Natural killer cell (primary cell): ENCODE measurements at regions not wholly inside any gene's neighbourhood (a gene's known extent, or its start where the extent isn't known, plus 50 kb on each side); places are given as distances from the start of the nearest gene placed in this dataset.

Experiments used
- ATAC-seq, 3 donors: fragments of 150-1000 bp in 2 of 3; fragments of 200-7000 bp in 1 of 3; cut with Tn5 transposase; 1 replicate in 1 of 3; 2 replicates in 2 of 3; pipeline ENCODE4 v1.10.0; 2021; ENCODE audit warnings: mild to moderate bottlenecking in 2 of 3, moderate library complexity in 2 of 3
- DNase-seq, 2 donors: peaks; one replicate each; pipeline versions ENCODE4 v3.0.0 to v3.0.0-alpha.2; 2013 to 2021; ENCODE audit warnings: mixed read lengths in 1 of 2
- H3K27ac ChIP-seq: one replicate; pipeline ENCODE4 v1.5.1; 2013; ENCODE audit warnings: mild to moderate bottlenecking, low read length
- H3K27me3 ChIP-seq: one replicate; pipeline ENCODE4 v1.6.1; 2013; ENCODE audit warnings: low read length; ENCODE audit not compliant: control insufficient read depth, insufficient read depth
- H3K36me3 ChIP-seq: one replicate; pipeline ENCODE4 v1.6.1; 2013; ENCODE audit warnings: low read length; ENCODE audit not compliant: control insufficient read depth, insufficient read depth
- H3K4me1 ChIP-seq: one replicate; pipeline ENCODE4 v1.6.1; 2013; ENCODE audit warnings: low read length; ENCODE audit not compliant: control insufficient read depth, insufficient read depth
- H3K4me3 ChIP-seq: one replicate; pipeline ENCODE4 v1.5.1; 2013; ENCODE audit warnings: low read length
- H3K9me3 ChIP-seq: one replicate; pipeline ENCODE4 v1.6.1; 2013; ENCODE audit warnings: low read length; ENCODE audit not compliant: control insufficient read depth, insufficient read depth
- H3K27ac Mint-ChIP-seq, 2 donors: one replicate each; pipeline ENCODE4 v1.8.0; 2022; ENCODE audit warnings: mild to moderate bottlenecking in 2 of 2, mixed read lengths in 2 of 2, moderate library complexity in 1 of 2
- H3K27me3 Mint-ChIP-seq, 2 donors: one replicate each; pipeline ENCODE4 v1.8.0; 2022; ENCODE audit warnings: low read depth in 2 of 2, mixed read lengths in 2 of 2
- H3K36me3 Mint-ChIP-seq: one replicate; pipeline ENCODE4 v1.8.0; 2022; ENCODE audit warnings: mixed read lengths
- H3K4me1 Mint-ChIP-seq, 2 donors: one replicate each; pipeline ENCODE4 v1.8.0; 2022; ENCODE audit warnings: mixed read lengths in 2 of 2
- H3K4me3 Mint-ChIP-seq: one replicate; pipeline ENCODE4 v1.8.0; 2022; ENCODE audit warnings: mild to moderate bottlenecking, moderate library complexity, mixed read lengths
- H3K9me3 Mint-ChIP-seq, 2 donors: one replicate each; pipeline ENCODE4 v1.8.0; 2022; ENCODE audit warnings: mixed read lengths in 2 of 2
- WGBS: methylation state at CpG from one replicate; pipeline ENCODE4 v1.1.7; 2013; ENCODE audit warnings: missing lambda C conversion rate; ENCODE audit not compliant: insufficient coverage; 5-methylcytosine and 5-hydroxymethylcytosine counted together
- intact Hi-C: fragments of 100-400 bp; cut with micrococcal nuclease; formaldehyde crosslinking; loops from one replicate; pipeline ENCODE4 v1.14.2; 2022
- TF ChIP-seq, protein P1 (sequence below): fragments of 200-600 bp; IDR thresholded peaks from one replicate; pipeline ENCODE4 v1.8.0; 2022; ENCODE audit warnings: antibody characterized with exemption

DNA sequence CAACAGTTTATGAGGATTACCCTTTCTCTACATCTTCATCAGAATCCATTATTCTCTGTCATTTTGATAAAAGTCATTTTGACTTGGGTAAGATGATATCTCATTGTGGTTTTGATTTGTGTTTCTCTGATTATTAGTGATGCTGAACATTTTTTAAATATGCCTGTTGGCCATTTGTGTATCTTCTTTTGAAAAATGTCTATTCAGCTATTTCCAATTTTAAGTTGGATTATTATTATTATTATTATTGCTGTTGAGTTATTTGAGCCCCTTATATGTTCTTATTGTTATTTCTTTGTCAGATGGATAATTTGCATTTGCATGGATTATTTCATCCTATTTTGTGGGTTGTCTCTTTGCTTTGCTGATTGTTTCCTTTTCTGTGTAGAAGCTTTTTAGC lies 421.2 kb upstream of the LMCD1 start:
- H3K4me1 Mint-ChIP-seq: no peaks in the 10 kb centered on the region
- Histone ChIP-seq H3K36me3 (no peaks in the 10 kb centered on the region), H3K4me1 (no peaks in the 10 kb centered on the region), H3K27ac (no peak overlapping the region), H3K4me3 (no peak overlapping the region), H3K27me3 (no peaks in the 10 kb centered on the region), H3K9me3 (no peaks in the 10 kb centered on the region)
- TF ChIP-seq, protein P1, sequence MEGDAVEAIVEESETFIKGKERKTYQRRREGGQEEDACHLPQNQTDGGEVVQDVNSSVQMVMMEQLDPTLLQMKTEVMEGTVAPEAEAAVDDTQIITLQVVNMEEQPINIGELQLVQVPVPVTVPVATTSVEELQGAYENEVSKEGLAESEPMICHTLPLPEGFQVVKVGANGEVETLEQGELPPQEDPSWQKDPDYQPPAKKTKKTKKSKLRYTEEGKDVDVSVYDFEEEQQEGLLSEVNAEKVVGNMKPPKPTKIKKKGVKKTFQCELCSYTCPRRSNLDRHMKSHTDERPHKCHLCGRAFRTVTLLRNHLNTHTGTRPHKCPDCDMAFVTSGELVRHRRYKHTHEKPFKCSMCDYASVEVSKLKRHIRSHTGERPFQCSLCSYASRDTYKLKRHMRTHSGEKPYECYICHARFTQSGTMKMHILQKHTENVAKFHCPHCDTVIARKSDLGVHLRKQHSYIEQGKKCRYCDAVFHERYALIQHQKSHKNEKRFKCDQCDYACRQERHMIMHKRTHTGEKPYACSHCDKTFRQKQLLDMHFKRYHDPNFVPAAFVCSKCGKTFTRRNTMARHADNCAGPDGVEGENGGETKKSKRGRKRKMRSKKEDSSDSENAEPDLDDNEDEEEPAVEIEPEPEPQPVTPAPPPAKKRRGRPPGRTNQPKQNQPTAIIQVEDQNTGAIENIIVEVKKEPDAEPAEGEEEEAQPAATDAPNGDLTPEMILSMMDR: no peak
- H3K27me3 Mint-ChIP-seq: peaks cover 0 to 8% of the 10 kb centered on the region in 2 donors
- H3K4me3 Mint-ChIP-seq: no peak overlapping the region
- DNase-seq (no peak), ATAC-seq (no peak)
- H3K36me3 Mint-ChIP-seq: no peaks in the 10 kb centered on the region
- H3K27ac Mint-ChIP-seq: no peak overlapping the region
- intact Hi-C loops: no loop called here
- peaks cover 0 to 6% of the 10 kb centered on the region in 2 donors for H3K9me3 Mint-ChIP-seq

GRCh38 chr3:8085498-8085897 lies 416.1 kb upstream of the LMCD1 start:
- Mint-ChIP-seq H3K9me3 (peaks cover 0 to 2% of the 10 kb centered on the region in 2 donors), H3K4me1 (no peaks in the 10 kb centered on the region), H3K4me3 (no peak overlapping the region), H3K27ac (no peak overlapping the region), H3K36me3 (no peaks in the 10 kb centered on the region), H3K27me3 (peaks cover 0 to 8% of the 10 kb centered on the region in 2 donors)
- no peaks in the 10 kb centered on the region for H3K27me3 ChIP-seq
- H3K36me3 ChIP-seq: no peaks in the 10 kb centered on the region
- intact Hi-C loops: no loop called here
- TF ChIP-seq, protein P1: no peak
- no peaks in the 10 kb centered on the region for H3K4me1 ChIP-seq
- DNase-seq: no peak
- H3K27ac ChIP-seq: no peak overlapping the region
- no peaks in the 10 kb centered on the region for H3K9me3 ChIP-seq
- H3K4me3 ChIP-seq: no peak overlapping the region
- no CpG with 5 or more reads among the region's 2 CpGs for WGBS
- no peak for ATAC-seq

- no peak for ATAC-seq
- intact Hi-C loops: no loop called here
Measured at GRCh38 chr3:8087951-8088350, 413.7 kb upstream of the LMCD1 start.

GRCh38 chr3:8094415-8094814 lies 407.2 kb upstream of the LMCD1 start:
- 14% methylated on average over 1 of the region's 2 CpGs for WGBS
- Histone ChIP-seq H3K36me3 (no peaks in the 10 kb centered on the region), H3K9me3 (no peaks in the 10 kb centered on the region), H3K4me1 (no peaks in the 10 kb centered on the region), H3K27me3 (no peaks in the 10 kb centered on the region), H3K27ac (no peak overlapping the region), H3K4me3 (no peak overlapping the region)
- TF ChIP-seq, protein P1: no peak
- no peak overlapping the region for H3K27ac Mint-ChIP-seq
- no peaks in the 10 kb centered on the region for H3K36me3 Mint-ChIP-seq
- intact Hi-C loops: no loop called here
- H3K4me3 Mint-ChIP-seq: no peak overlapping the region
- no peaks in the 10 kb centered on the region for H3K9me3 Mint-ChIP-seq
- no peak for DNase-seq
- ATAC-seq: no peak
- no peaks in the 10 kb centered on the region for H3K27me3 Mint-ChIP-seq
- no peaks in the 10 kb centered on the region for H3K4me1 Mint-ChIP-seq

More at GRCh38 chr3:8087951-8088350, 413.7 kb upstream of the LMCD1 start:
- Histone ChIP-seq H3K36me3 (no peaks in the 10 kb centered on the region), H3K27ac (no peak overlapping the region), H3K27me3 (no peaks in the 10 kb centered on the region), H3K4me1 (no peaks in the 10 kb centered on the region), H3K4me3 (no peak overlapping the region), H3K9me3 (no peaks in the 10 kb centered on the region)
- Mint-ChIP-seq H3K4me3 (no peak overlapping the region), H3K27ac (no peak overlapping the region), H3K4me1 (no peaks in the 10 kb centered on the region), H3K27me3 (no peaks in the 10 kb centered on the region), H3K9me3 (no peaks in the 10 kb centered on the region), H3K36me3 (no peaks in the 10 kb centered on the region)
- 100% methylated on average over 3 of the region's 3 CpGs for WGBS
- TF ChIP-seq, protein P1: no peak
- DNase-seq: no peak
